SIG-M5 (cell line): ENCODE measurements at regions not wholly inside any gene's neighbourhood (a gene's known extent, or its start where the extent isn't known, plus 50 kb on each side); places are given as distances from the start of the nearest gene placed in this dataset.
"Not testable (repeated sequence)": the region's sequence is repeated elsewhere in the genome, so short reads cannot be mapped to it uniquely, and the experiment has no call there.

Experiments used
- DNase-seq: peaks from one replicate; lab custom pipeline; 2025; lab: John Stamatoyannopoulos, UW

GRCh38 chr4:17236686-17237085, 275.2 kb downstream of the QDPR start:
- no peak for DNase-seq

DNA sequence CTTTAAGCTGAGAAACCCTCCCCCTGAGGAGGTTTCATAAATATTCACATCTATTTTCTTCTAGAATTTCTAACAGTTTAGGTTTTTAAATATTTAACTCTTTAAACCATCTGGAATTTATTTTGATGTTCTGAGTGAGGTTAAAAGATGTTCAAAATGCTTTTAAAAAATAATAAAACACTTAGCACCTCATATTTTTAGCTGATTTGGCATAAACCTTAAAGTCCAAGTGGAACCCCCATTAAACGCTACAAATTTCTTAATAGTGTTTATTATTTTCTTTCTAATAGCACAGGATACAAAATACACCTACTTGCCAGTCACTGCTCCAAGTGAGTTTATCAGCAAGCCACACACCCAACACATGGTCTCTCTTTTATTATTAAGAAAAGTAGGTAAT, 277.2 kb downstream of the QDPR start:
- DNase-seq, result no peak

- DNase-seq, result no peak
Observed at GRCh38 chr4:17232566-17233253, 279.2 kb downstream of the QDPR start.

GRCh38 chr4:17231880-17232475, 279.9 kb downstream of the QDPR start:
- DNase-seq, result not testable (repeated sequence)

DNA sequence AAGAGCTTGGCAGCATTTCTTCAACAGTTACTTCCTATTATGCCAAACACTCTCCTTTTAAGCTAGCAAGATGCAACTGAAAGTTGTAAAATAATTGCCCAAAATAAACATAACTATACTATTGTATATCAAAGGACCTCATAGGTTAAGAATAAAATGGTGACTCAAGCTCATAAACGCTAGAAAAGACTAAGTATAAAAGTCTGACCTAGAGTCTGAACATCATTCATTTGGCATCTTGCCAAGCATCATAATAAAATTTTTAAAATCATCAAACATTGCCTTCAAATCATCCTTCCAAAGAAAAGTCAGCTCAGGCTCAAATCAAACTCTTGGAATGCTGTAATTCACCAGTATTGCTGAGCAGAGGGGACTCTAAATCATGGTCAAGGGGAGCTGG, 281.2 kb downstream of the QDPR start:
- no peak for DNase-seq

- no peak for DNase-seq
Observed at GRCh38 chr4:17220816-17221215, 291.1 kb downstream of the QDPR start.

DNA sequence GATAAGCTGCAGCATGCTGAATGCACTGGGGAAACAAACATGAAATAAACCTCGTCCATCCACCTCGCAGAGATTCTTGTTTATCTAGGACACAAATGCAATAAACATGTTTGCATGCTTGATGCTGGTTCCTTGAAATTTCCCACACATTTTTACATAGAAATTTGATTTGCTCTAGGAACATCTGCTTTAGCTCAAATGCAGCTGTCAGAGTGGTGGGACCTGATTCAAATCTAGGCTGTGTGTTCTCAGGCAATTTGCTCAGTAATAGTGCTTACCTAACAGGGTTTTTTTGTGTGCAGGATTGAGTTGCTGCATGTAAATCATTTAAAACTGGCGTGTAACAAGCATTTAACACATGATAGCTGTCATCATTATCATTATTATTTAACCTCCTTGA, 293.1 kb downstream of the QDPR start:
- no peak for DNase-seq

DNA sequence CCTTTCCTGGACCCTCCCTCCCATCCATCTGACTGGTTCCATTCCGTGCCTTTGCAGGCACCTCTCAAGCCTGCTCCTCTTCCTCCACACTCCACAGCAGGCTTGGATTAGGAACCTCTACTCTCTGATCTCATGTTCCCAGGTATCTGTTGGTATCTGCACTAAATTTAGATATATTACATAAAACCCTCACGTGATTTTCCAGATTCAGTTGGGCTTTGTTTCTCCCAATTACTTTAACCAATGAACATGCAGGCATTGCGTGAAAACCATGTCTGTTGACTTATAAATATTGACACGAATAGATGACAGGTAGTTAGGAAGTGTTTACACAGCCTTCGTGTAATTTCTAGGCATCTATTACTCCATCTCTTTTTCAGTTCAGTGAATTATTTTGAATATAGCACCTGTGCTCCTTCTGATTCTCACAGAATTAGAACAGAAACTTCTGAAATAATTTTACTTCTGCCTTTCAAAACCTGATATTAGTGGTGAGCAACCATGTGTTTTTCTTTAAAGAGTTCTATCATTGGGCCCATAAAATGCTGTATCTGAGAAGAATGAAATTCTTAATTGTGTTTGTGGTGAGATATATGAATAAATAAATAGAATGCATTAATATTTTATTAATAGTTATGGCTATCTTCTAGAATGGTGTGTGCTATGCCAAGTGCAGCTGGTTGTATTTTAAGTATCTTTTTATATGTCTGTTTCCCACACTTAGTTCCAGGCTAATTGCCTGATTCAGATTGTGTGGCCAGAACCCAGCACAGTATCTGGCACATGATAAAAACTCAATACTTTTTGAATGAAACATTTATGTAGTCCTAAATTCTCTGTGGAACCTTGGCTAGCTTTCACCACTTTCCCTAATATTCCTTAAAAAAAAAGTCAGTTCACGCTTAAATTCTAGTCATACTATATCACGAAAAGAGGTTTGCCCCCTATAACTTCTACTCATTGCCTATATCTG, 304.8 kb downstream of the QDPR start:
- DNase-seq, result no peak

GRCh38 chr4:17204908-17205307, 306.5 kb upstream of the LDB2 start:
- no peak for DNase-seq

GRCh38 chr4:17203797-17204196, 305.4 kb upstream of the LDB2 start:
- DNase-seq, result no peak

GRCh38 chr4:17197070-17197469, 298.6 kb upstream of the LDB2 start:
- DNase-seq, result no peak

- DNase-seq, result no peak
Observed at GRCh38 chr4:17195461-17196275, 297.2 kb upstream of the LDB2 start.

DNA sequence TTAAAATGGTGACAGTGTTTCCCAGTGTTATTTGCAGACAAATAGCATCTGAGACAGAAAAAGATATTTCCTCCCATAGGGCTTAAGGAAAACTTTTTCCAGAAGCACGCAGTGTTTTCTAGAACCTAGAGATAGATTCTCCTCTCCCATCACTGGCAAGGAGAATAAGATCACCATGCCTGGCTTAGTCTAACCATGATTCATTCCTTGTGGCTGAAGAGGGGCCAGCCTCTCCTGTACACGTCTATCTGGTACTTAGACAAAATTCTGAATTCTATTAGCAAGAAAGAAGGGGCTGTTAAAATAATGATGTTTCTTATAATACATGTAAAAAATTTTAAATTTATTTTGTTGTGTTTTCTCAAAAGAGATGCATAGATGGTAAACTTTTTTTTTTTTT, 296.1 kb upstream of the LDB2 start:
- no peak for DNase-seq

- DNase-seq, result no peak
Observed at GRCh38 chr4:17189759-17190158, 291.3 kb upstream of the LDB2 start.

GRCh38 chr4:17189401-17189720, 290.9 kb upstream of the LDB2 start:
- no peak for DNase-seq

- no peak for DNase-seq
Observed at GRCh38 chr4:17188547-17189400, 290.3 kb upstream of the LDB2 start.

DNA sequence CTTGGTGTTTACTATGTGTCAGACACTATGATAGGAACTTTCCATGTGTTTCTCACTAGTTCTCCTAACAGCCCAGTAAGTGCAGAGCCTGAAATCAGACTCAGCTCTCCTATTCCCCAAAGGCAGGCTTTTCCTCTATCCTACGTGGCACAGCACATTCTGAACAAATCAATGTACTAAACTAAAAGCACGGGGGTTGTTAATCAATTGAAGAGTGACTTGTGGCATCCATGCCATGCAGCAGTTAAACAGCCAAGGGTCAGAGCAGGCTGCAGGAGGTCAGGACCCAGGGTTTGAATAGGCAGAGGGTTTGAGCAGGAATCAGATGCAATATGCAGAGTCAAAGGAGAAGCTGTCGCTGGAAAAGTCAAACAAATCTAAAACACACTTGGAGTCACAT, 289.7 kb upstream of the LDB2 start:
- no peak for DNase-seq

GRCh38 chr4:17187003-17187402, 288.6 kb upstream of the LDB2 start:
- DNase-seq, result no peak

DNA sequence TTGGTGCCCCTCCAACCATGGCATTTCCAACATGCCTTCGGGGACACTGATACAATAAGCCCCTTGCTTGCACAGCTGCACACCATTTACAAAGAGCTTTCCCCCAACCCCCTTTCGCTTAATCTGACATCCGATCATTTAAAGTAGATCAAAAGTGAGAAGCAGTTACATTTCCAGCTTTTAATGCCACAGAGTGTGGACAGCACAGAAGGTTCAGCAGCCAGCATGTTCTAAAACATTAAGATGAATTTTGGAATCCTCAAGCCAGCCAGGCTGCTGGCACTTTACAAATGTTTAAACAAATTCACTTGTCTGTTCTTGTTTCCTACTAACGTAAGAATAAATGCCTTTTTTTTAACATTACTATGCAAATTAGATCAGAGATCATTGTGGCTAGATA, 284.4 kb upstream of the LDB2 start:
- DNase-seq, result no peak

- DNase-seq, result no peak
Observed at GRCh38 chr4:17174751-17175150, 276.3 kb upstream of the LDB2 start.

DNA sequence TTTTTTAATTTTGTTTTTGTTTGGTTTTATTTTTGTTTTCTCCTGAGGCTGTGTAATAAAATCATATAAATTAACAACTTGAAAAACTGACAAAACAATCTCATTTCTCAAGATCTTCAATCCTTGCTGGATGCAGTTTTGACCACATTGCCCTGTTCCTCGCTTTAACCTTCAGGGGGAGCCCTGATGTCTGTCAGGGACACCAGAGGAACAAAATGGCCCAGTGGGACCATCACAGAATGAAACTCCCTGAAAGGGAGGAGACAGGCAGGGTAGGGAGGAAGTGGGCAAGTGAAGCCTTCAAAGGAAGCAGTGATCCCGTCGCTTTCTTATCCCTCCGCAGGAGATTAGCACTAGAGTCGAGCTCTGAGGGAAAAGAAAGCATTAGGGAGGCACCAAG, 274.9 kb upstream of the LDB2 start:
- no peak for DNase-seq
